ENCODE measurements at regions not wholly inside any gene's neighbourhood (a gene's known extent, or its start where the extent isn't known, plus 50 kb on each side); places are given as distances from the start of the nearest gene placed in this dataset.
"Not testable (repeated sequence)": the region's sequence is repeated elsewhere in the genome, so short reads cannot be mapped to it uniquely, and the experiment has no call there.

- intact Hi-C loops (cut with DNase I, micrococcal nuclease) = no loop called here
- Histone ChIP-seq H3K4me3 (no peak overlapping the region), H3K4me1 (ENCODE audit: low read depth) (no peaks in the 10 kb centered on the region), H3K9me3 (peaks cover under 1% of the 10 kb centered on the region), H3K36me3 (ENCODE audit: low read depth) (no peaks in the 10 kb centered on the region)
- ATAC-seq (no peak), DNase-seq (no peak)
- TF ChIP-seq, protein P1, sequence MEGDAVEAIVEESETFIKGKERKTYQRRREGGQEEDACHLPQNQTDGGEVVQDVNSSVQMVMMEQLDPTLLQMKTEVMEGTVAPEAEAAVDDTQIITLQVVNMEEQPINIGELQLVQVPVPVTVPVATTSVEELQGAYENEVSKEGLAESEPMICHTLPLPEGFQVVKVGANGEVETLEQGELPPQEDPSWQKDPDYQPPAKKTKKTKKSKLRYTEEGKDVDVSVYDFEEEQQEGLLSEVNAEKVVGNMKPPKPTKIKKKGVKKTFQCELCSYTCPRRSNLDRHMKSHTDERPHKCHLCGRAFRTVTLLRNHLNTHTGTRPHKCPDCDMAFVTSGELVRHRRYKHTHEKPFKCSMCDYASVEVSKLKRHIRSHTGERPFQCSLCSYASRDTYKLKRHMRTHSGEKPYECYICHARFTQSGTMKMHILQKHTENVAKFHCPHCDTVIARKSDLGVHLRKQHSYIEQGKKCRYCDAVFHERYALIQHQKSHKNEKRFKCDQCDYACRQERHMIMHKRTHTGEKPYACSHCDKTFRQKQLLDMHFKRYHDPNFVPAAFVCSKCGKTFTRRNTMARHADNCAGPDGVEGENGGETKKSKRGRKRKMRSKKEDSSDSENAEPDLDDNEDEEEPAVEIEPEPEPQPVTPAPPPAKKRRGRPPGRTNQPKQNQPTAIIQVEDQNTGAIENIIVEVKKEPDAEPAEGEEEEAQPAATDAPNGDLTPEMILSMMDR (IDR thresholded peaks at IDR 0.05) = no peak
Observed at GRCh38 chr4:149045731-149046130, 603.5 kb upstream of the NR3C2 start.

- ATAC-seq; H3K4me1 ChIP-seq (ENCODE audit: low read depth); intact Hi-C loops (cut with DNase I, micrococcal nuclease): not testable (repeated sequence)
Observed at GRCh38 chr4:149039786-149040185, 597.6 kb upstream of the NR3C2 start.

DNA sequence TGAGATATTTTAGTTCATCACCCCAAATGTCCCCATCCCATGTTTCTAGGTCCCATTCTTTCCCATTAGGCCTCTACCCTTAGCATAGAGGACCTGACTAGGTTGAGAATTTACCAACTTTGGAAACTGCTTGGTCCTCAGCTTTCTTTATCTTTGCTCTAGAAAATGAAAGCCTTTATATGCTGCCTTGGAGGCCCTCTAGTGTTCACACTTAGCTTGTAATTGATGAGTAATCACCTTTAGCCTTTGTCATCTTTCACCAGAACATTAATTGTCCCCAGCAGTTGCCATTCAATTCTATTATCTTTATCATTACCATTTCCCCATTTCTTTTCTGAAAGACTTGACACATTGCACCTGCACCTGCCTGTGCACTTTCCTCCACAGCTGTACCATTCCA, 589.2 kb upstream of the NR3C2 start:
- ATAC-seq = peak; percentile 80

More at GRCh38 chr4:149039786-149040185, 597.6 kb upstream of the NR3C2 start:
- DNase-seq; H3K36me3 ChIP-seq (ENCODE audit: low read depth); H3K4me3 ChIP-seq; H3K9me3 ChIP-seq: not testable (repeated sequence)

DNA sequence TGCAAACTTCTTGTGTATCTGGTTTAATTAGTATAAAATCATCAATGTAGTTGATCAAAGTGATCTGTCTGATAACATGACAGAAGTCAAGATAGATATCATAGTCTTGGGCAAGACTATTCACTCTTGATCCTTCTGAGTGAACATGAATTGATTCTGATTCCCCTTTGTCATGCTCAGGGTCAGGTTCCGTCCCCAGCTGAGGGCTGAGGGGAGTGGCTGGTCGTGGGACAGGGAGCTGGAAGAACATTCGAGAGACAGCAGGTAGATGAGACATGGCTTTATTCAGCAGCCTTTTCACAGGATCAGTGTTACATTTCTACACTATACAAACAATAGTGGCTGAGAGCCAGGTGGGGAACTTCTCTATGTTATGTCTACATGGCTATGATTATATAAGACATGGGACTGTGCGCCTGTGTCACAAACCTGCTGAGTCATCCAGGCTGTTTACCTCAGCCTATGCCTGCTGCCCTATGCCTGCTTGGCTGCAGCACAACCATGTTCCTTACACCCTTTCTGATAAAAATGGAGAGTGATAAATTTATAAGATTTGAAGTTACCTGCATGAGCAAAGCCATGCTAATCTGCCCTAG, 586.9 kb upstream of the NR3C2 start:
- H3K9me3 ChIP-seq = no peaks in the 10 kb centered on the region
- peak; percentile 70 for ATAC-seq
- DNase-seq = peak in 2 of 3 donors; percentile 29 to 68
- H3K36me3 ChIP-seq (ENCODE audit: low read depth) = no peaks in the 10 kb centered on the region
- intact Hi-C loops (cut with DNase I, micrococcal nuclease) = no loop called here
- TF ChIP-seq, protein P1 (IDR thresholded peaks at IDR 0.05) = no peak
- H3K4me3 ChIP-seq = no peak overlapping the region
- no peaks in the 10 kb centered on the region for H3K4me1 ChIP-seq (ENCODE audit: low read depth)

More for the DNA sequence above, 589.2 kb upstream of the NR3C2 start:
- peak in 1 of 3 donors; percentile 67 for DNase-seq
- Histone ChIP-seq H3K36me3 (ENCODE audit: low read depth) (no peaks in the 10 kb centered on the region), H3K4me1 (ENCODE audit: low read depth) (no peaks in the 10 kb centered on the region), H3K9me3 (no peaks in the 10 kb centered on the region), H3K4me3 (no peak overlapping the region)
- TF ChIP-seq, protein P1 (IDR thresholded peaks at IDR 0.05) = no peak
- intact Hi-C loops (cut with DNase I, micrococcal nuclease) = loop anchor here in 1 of 2 donors (5.0 kb wide), 1 partner anchor 244 kb away; no protein-coding TSS in a partner anchor

DNA sequence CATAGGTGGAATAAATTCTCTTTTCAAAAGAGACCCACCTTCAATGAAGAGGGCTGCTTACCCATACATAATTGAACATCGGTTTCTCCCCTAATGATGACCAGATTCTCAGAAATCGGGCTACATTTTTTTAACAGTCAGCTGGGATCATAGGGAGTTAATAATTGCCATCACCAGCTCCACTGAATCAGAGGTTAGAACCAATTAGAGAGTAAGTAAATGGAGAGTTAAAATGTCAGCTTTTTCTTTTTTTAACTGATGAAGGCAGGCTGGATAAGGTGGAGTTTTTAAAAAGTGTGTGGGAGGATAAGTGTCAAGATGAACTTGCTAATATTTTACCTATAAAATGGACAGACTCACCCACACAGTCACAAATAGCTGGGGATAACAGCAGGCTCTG, 584.5 kb upstream of the NR3C2 start:
- H3K4me3 ChIP-seq = no peak overlapping the region
- DNase-seq (no peak), ATAC-seq (no peak)
- intact Hi-C loops (cut with DNase I, micrococcal nuclease) = no loop called here
- H3K4me1 ChIP-seq (ENCODE audit: low read depth) = no peaks in the 10 kb centered on the region
- H3K9me3 ChIP-seq = no peaks in the 10 kb centered on the region
- TF ChIP-seq, protein P1 (IDR thresholded peaks at IDR 0.05) = no peak
- no peaks in the 10 kb centered on the region for H3K36me3 ChIP-seq (ENCODE audit: low read depth)

DNA sequence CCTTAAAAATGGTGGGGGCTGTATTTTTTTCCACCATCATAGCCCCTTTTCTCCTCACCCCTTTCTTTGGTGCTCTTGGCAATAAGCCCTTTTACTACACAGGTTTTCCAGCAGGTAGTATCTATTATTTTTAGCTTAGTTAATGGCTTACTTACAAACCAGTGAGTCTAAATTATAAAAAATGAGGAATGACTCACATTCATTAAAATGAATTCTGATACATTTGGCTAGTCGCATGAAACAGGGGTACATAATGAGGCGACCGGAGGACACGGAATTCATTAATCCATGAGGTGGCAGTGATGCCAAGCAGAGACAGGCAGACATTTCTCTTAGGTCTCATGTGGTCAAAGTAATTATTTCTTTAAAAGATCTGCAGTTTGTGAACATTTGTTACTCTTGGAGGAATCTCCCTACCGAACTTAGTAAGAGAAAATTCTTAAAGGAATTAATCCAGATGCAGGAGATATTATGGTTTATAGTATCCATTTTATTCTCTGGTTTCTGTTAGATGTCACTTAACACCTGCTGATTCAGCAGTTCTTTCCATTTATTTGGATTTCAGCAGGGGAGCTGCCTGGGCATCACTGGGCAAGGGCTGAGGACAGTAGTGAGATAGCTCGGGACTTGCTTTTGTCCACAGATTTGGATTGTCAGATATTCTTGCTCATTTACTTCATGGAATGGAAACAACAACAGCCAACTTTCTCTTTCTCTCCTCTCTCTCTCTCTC, 575.0 kb upstream of the NR3C2 start:
- no peaks in the 10 kb centered on the region for H3K4me1 ChIP-seq (ENCODE audit: low read depth)
- ATAC-seq (no peak), DNase-seq (no peak)
- intact Hi-C loops (cut with DNase I, micrococcal nuclease) = no loop called here
- H3K4me3 ChIP-seq = no peak overlapping the region
- H3K9me3 ChIP-seq = peaks cover 4% of the 10 kb centered on the region
- H3K36me3 ChIP-seq (ENCODE audit: low read depth) = no peaks in the 10 kb centered on the region
- TF ChIP-seq, protein P1 (IDR thresholded peaks at IDR 0.05) = no peak

Data from mucosa of descending colon (tissue), 3 donors.